Loucy (cell line): ENCODE measurements at regions not wholly inside any gene's neighbourhood (a gene's known extent, or its start where the extent isn't known, plus 50 kb on each side); places are given as distances from the start of the nearest gene placed in this dataset.

Experiments used
- CTCF ChIP-seq: fragments of 200-600 bp; sonication (generic); conservative IDR thresholded peaks from 2 replicates; pipeline ENCODE4 v1.5.1; 2014; ENCODE audit warnings: mild to moderate bottlenecking, antibody characterized with exemption, low read length
- EZH2phosphoT487 ChIP-seq: fragments of 200-600 bp; IDR thresholded peaks from 2 replicates; pipeline ENCODE4 v1.6.1; 2018; ENCODE audit warnings: antibody characterized with exemption, mild to moderate bottlenecking, moderate library complexity, borderline replicate concordance

DNA sequence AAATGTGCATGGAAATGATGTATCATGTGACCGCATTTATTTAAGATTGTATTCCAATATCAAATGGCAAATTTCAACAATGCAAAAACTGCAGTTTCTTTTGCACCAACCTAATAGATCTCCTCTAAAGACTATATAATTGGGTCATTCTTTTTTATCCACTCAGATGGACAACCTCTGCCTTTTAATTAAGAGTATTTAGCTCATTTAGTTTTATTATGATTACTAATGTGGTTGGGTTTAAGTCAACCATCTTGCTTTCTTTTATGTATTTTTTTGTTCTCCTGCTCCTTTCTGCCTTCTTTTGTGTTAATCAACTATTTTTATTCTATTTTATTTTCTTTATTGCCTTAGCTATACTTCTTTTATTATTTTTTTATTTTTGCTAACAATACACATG lies 468.5 kb upstream of the MKI67 start:
- TF ChIP-seq CTCF (no peak), EZH2phosphoT487 (no peak)
